Fibroblast of pulmonary artery (primary cell): ENCODE measurements at regions not wholly inside any gene's neighbourhood (a gene's known extent, or its start where the extent isn't known, plus 50 kb on each side); places are given as distances from the start of the nearest gene placed in this dataset.

Experiments used
- DNase-seq: peaks from one replicate; pipeline ENCODE4 v3.0.0-alpha.2; 2010; ENCODE audit warnings: low read depth
- H3K4me3 ChIP-seq: replicated peaks from 2 replicates; pipeline ENCODE4 v1.5.1; 2011; ENCODE audit warnings: low read depth, mild to moderate bottlenecking, control low read depth, low read length, moderate library complexity
- CTCF ChIP-seq: IDR thresholded peaks from 2 replicates; pipeline ENCODE4 v1.5.1; 2011; ENCODE audit warnings: mild to moderate bottlenecking, control low read depth, low read length, inconsistent platforms; ENCODE audit errors: missing control alignments

- TF ChIP-seq CTCF, result no peak
- no peak for DNase-seq
- H3K4me3 ChIP-seq, result no peak overlapping the region
Measured at GRCh38 chr9:117473293-117473692, 58.4 kb upstream of the ASTN2 start.

- TF ChIP-seq CTCF, result no peak
- DNase-seq, result no peak
- no peak overlapping the region for H3K4me3 ChIP-seq
Measured at GRCh38 chr9:117470902-117471301, 56.0 kb upstream of the ASTN2 start.

- H3K4me3 ChIP-seq, result no peak overlapping the region
- no peak for DNase-seq
- TF ChIP-seq CTCF, result no peak
Measured at GRCh38 chr9:117470455-117470854, 55.6 kb upstream of the ASTN2 start.

GRCh38 chr9:117466111-117466510 lies 51.3 kb upstream of the ASTN2 start:
- no peak for TF ChIP-seq CTCF
- no peak for DNase-seq
- no peak overlapping the region for H3K4me3 ChIP-seq

DNA sequence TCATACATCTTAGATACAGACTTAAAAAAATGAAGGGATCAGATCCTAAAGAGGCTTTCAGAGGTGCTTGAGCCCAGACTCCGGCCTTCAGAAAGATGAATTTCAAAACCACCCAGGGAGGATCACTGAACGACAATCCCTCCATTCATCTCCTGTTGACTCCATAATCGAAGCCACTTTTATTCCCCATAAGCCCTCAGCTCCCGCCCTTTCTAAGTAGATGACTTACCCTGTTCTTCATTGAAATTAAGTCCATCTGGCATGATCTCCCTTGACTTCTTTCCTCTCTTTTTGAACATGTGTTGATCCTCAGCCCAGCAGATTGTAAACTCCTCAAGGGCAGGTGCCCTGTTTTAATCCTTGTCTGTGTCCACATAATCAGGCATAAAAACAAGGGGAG lies 50.8 kb upstream of the ASTN2 start:
- DNase-seq, result no peak
- H3K4me3 ChIP-seq, result no peak overlapping the region
- TF ChIP-seq CTCF, result no peak

DNA sequence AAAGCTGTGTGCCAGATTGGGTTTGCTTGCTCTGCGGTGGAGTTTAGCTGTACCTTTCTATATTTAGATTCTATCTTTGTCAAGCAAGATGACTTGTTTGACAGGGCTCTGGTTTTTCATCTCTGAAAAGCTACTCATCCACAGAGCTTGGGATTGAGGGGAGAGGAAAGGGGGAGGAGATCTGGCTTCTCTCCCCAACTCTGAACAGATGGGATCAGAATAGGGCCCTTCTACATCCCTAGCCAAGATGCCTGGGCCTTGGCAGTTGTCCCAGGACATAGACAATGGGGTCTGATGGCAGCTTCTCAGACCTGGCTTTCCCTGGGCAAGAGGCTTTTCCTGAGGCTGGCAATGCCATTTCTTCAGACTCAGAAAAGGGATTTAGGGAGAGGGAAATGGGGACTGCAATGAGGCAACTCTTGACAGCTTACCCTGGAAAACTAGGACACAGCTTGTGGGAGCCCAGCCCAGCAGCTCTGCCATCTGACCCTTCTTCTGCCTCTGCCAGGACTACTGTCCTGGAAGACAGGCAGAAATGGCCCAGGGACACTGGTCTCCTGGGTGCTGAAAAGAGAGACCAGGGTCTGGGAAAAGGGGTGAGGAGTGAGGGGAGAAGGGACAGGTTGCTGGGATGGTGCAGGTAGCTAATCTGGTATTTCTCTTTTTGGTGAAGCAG lies 50.2 kb upstream of the ASTN2 start:
- H3K4me3 ChIP-seq, result no peak overlapping the region
- no peak for TF ChIP-seq CTCF
- no peak for DNase-seq
